Loucy (cell line): ENCODE measurements at regions not wholly inside any gene's neighbourhood (a gene's known extent, or its start where the extent isn't known, plus 50 kb on each side); places are given as distances from the start of the nearest gene placed in this dataset.

ENCODE experiments used
- H2AFZ ChIP-seq: fragments of 200-600 bp; sonication (generic); 2 replicates; pipeline ENCODE4 v1.6.0; 2016; ENCODE audit warnings: antibody characterized with exemption, mild to moderate bottlenecking, low read length, moderate library complexity
- H3F3A ChIP-seq: fragments of 200-600 bp; 2 replicates; pipeline ENCODE4 v1.6.0; 2016; ENCODE audit warnings: antibody characterized with exemption, low read depth, mild to moderate bottlenecking
- H3K27me3 ChIP-seq: fragments of 200-600 bp; sonication (generic); 2 replicates; pipeline ENCODE4 v1.6.1; 2014; ENCODE audit warnings: low read length, mild to moderate bottlenecking; ENCODE audit not compliant: insufficient read depth, poor library complexity, severe bottlenecking
- H3K36me3 ChIP-seq: fragments of 200-600 bp; sonication (generic); 2 replicates; pipeline ENCODE4 v1.6.1; 2016; ENCODE audit warnings: low read length; ENCODE audit not compliant: insufficient read depth
- H3K4me1 ChIP-seq: fragments of 200-600 bp; sonication (generic); 2 replicates; pipeline ENCODE4 v1.5.1; 2014; ENCODE audit warnings: low read length, mild to moderate bottlenecking; ENCODE audit not compliant: insufficient read depth, poor library complexity, severe bottlenecking
- H3K4me2 ChIP-seq: fragments of 200-600 bp; sonication (generic); 2 replicates; pipeline ENCODE4 v1.6.0; 2014; ENCODE audit warnings: antibody characterized with exemption, low read length, low read depth, mild to moderate bottlenecking; ENCODE audit not compliant: poor library complexity, severe bottlenecking
- H3K4me3 ChIP-seq: fragments of 200-600 bp; sonication (generic); 2 replicates; pipeline ENCODE4 v1.5.1; 2014; ENCODE audit warnings: low read length, mild to moderate bottlenecking, mixed read lengths; ENCODE audit not compliant: poor library complexity, severe bottlenecking
- H3K79me2 ChIP-seq: fragments of 200-600 bp; sonication (generic); 2 replicates; pipeline ENCODE4 v1.6.1; 2014; ENCODE audit warnings: low read length; ENCODE audit not compliant: insufficient read depth
- H3K9ac ChIP-seq: fragments of 200-600 bp; sonication (generic); 2 replicates; pipeline ENCODE4 v1.6.0; 2014; ENCODE audit warnings: mild to moderate bottlenecking, low read depth, low read length, moderate library complexity; ENCODE audit not compliant: poor library complexity, severe bottlenecking
- H3K9me2 ChIP-seq: fragments of 200-600 bp; sonication (generic); replicated peaks from 2 replicates; pipeline ENCODE4 v1.6.1; 2016; ENCODE audit warnings: low read depth, low read length, mixed read lengths
- H3K9me3 ChIP-seq: fragments of 200-600 bp; sonication (generic); 2 replicates; pipeline ENCODE4 v1.6.1; 2014; ENCODE audit warnings: mild to moderate bottlenecking, antibody characterized with exemption, low read length, low read depth; ENCODE audit not compliant: insufficient read depth
- H4K20me1 ChIP-seq: fragments of 200-600 bp; sonication (generic); 2 replicates; pipeline ENCODE4 v1.6.0; 2014; ENCODE audit warnings: antibody characterized with exemption, low read length, mild to moderate bottlenecking; ENCODE audit not compliant: insufficient read depth, poor library complexity, severe bottlenecking
- CTCF ChIP-seq: fragments of 200-600 bp; sonication (generic); conservative IDR thresholded peaks from 2 replicates; pipeline ENCODE4 v1.5.1; 2014; ENCODE audit warnings: mild to moderate bottlenecking, antibody characterized with exemption, low read length
- EZH2phosphoT487 ChIP-seq: fragments of 200-600 bp; IDR thresholded peaks from 2 replicates; pipeline ENCODE4 v1.6.1; 2018; ENCODE audit warnings: antibody characterized with exemption, mild to moderate bottlenecking, moderate library complexity, borderline replicate concordance

- Histone ChIP-seq H3F3A (no peaks in the 10 kb centered on the region), H2AFZ (no peak overlapping the region), H3K27me3 (no peaks in the 10 kb centered on the region), H3K9me3 (no peaks in the 10 kb centered on the region), H3K79me2 (no peaks in the 10 kb centered on the region), H3K4me2 (no peak overlapping the region), H3K36me3 (no peaks in the 10 kb centered on the region), H3K9me2 (no peaks in the 10 kb centered on the region), H4K20me1 (no peaks in the 10 kb centered on the region), H3K9ac (no peak overlapping the region), H3K4me3 (no peak overlapping the region), H3K4me1 (no peaks in the 10 kb centered on the region)
- TF ChIP-seq CTCF (no peak), EZH2phosphoT487 (no peak)
These were observed 1225.3 kb upstream of the CHAC2 start for GRCh38 chr2:52542297-52542696.

- TF ChIP-seq EZH2phosphoT487 (no peak), CTCF (no peak)
- H3F3A ChIP-seq, result no peaks in the 10 kb centered on the region
- H2AFZ ChIP-seq, result no peak overlapping the region
- H3K9me2 ChIP-seq, result no peaks in the 10 kb centered on the region
- no peaks in the 10 kb centered on the region for H3K4me1 ChIP-seq
- no peak overlapping the region for H3K9ac ChIP-seq
- no peaks in the 10 kb centered on the region for H3K36me3 ChIP-seq
- no peaks in the 10 kb centered on the region for H3K27me3 ChIP-seq
- H3K9me3 ChIP-seq, result no peaks in the 10 kb centered on the region
- no peaks in the 10 kb centered on the region for H4K20me1 ChIP-seq
- no peak overlapping the region for H3K4me2 ChIP-seq
- H3K4me3 ChIP-seq, result no peak overlapping the region
- no peaks in the 10 kb centered on the region for H3K79me2 ChIP-seq
These were observed 1228.3 kb upstream of the CHAC2 start for GRCh38 chr2:52539026-52539970.

GRCh38 chr2:52537588-52537987 lies 1230.0 kb upstream of the CHAC2 start:
- Histone ChIP-seq H3K9me3 (no peaks in the 10 kb centered on the region), H3K27me3 (no peaks in the 10 kb centered on the region), H3K9me2 (no peaks in the 10 kb centered on the region), H2AFZ (no peak overlapping the region), H3F3A (no peaks in the 10 kb centered on the region), H3K9ac (no peak overlapping the region), H3K36me3 (no peaks in the 10 kb centered on the region), H4K20me1 (no peaks in the 10 kb centered on the region), H3K79me2 (no peaks in the 10 kb centered on the region), H3K4me2 (no peak overlapping the region), H3K4me3 (no peak overlapping the region), H3K4me1 (no peaks in the 10 kb centered on the region)
- TF ChIP-seq CTCF, result no peak
- no peak for TF ChIP-seq EZH2phosphoT487
